ENCODE measurements at regions not wholly inside any gene's neighbourhood (a gene's known extent, or its start where the extent isn't known, plus 50 kb on each side); places are given as distances from the start of the nearest gene placed in this dataset.
"Not testable (repeated sequence)": the region's sequence is repeated elsewhere in the genome, so short reads cannot be mapped to it uniquely, and the experiment has no call there.

GRCh38 chr3:104244680-104245220, 1122.0 kb upstream of the ALCAM start:
- DNase-seq (ENCODE audit: extremely low spot score) = no peak
- TF ChIP-seq CTCF (IDR thresholded peaks at IDR 0.05; ENCODE audit: control extremely low read depth, extremely low read depth, low read depth, missing control alignments) = no peak
- POLR2A ChIA-PET = no interaction called here
- CTCF ChIA-PET = interaction anchor here (1.3 kb wide), 1 partner anchor 28 kb away, joined by 5 read pairs; no protein-coding TSS in a partner anchor

- POLR2A ChIA-PET = no interaction called here
- no peak for TF ChIP-seq CTCF (IDR thresholded peaks at IDR 0.05; ENCODE audit: control extremely low read depth, extremely low read depth, low read depth, missing control alignments)
- CTCF ChIA-PET = interaction anchor here (1.3 kb wide), 1 partner anchor 27 kb away, joined by 5 read pairs; no protein-coding TSS in a partner anchor
- DNase-seq (ENCODE audit: extremely low spot score) = no peak
Observed at GRCh38 chr3:104245261-104245660, 1121.4 kb upstream of the ALCAM start.

- no peak for DNase-seq (ENCODE audit: extremely low spot score)
- TF ChIP-seq CTCF (IDR thresholded peaks at IDR 0.05; ENCODE audit: control extremely low read depth, extremely low read depth, low read depth, missing control alignments) = no peak
- ChIA-PET CTCF (interaction anchor here (1.0 to 1.9 kb wide), 3 partner anchors 9 to 52 kb away, joined by 3 to 5 read pairs (median 5); no protein-coding TSS in a partner anchor), POLR2A (no interaction called here)
Observed at GRCh38 chr3:104245981-104246380, 1120.7 kb upstream of the ALCAM start.

GRCh38 chr3:104257486-104257885, 1109.2 kb upstream of the ALCAM start:
- ChIA-PET POLR2A (no interaction called here), CTCF (interaction anchor here (1.6 kb wide), 1 partner anchor 16 kb away, joined by 5 read pairs; no protein-coding TSS in a partner anchor)
- TF ChIP-seq CTCF (IDR thresholded peaks at IDR 0.05; ENCODE audit: control extremely low read depth, extremely low read depth, low read depth, missing control alignments) = no peak
- no peak for DNase-seq (ENCODE audit: extremely low spot score)

GRCh38 chr3:104263477-104263876, 1103.2 kb upstream of the ALCAM start:
- ChIA-PET POLR2A (no interaction called here), CTCF (no interaction called here)
- DNase-seq (ENCODE audit: extremely low spot score) = no peak
- TF ChIP-seq CTCF (IDR thresholded peaks at IDR 0.05; ENCODE audit: control extremely low read depth, extremely low read depth, low read depth, missing control alignments) = no peak

GRCh38 chr3:104266219-104266618, 1100.5 kb upstream of the ALCAM start:
- DNase-seq (ENCODE audit: extremely low spot score); POLR2A ChIA-PET; CTCF ChIA-PET: not testable (repeated sequence)

GRCh38 chr3:104269771-104270170, 1096.9 kb upstream of the ALCAM start:
- ChIA-PET POLR2A (no interaction called here), CTCF (interaction anchor here (1.3 to 1.4 kb wide), 2 partner anchors 22 to 1250 kb away, joined by 3 to 5 read pairs; no protein-coding TSS in a partner anchor)
- TF ChIP-seq CTCF (IDR thresholded peaks at IDR 0.05; ENCODE audit: control extremely low read depth, extremely low read depth, low read depth, missing control alignments) = no peak
- no peak for DNase-seq (ENCODE audit: extremely low spot score)

All from GM10248 (cell line).